ENCODE measurements at regions not wholly inside any gene's neighbourhood (a gene's known extent, or its start where the extent isn't known, plus 50 kb on each side); places are given as distances from the start of the nearest gene placed in this dataset.
"Not testable (repeated sequence)": the region's sequence is repeated elsewhere in the genome, so short reads cannot be mapped to it uniquely, and the experiment has no call there.

GRCh38 chr2:34153484-34153883 lies 554.4 kb upstream of the FAM98A start:
- Histone ChIP-seq H3K9me3 (replicated peaks) (peaks cover 12% of the 10 kb centered on the region), H3K27ac (replicated peaks) (no peak overlapping the region), H3K36me3 (no peaks in the 10 kb centered on the region), H3K4me3 (no peak overlapping the region), H3K4me1 (no peaks in the 10 kb centered on the region), H3K27me3 (ENCODE audit: low read depth) (no peaks in the 10 kb centered on the region)
- intact Hi-C loops (cut with micrococcal nuclease), result no loop called here
- no peak for TF ChIP-seq CTCF (IDR thresholded peaks at IDR 0.05; ENCODE audit: borderline replicate concordance)
- no peak for DNase-seq

GRCh38 chr2:34147780-34148179 lies 548.7 kb upstream of the FAM98A start:
- DNase-seq, result no peak
- Histone ChIP-seq H3K9me3 (replicated peaks) (peaks cover 15% of the 10 kb centered on the region), H3K27ac (replicated peaks) (no peak overlapping the region), H3K36me3 (no peaks in the 10 kb centered on the region), H3K27me3 (ENCODE audit: low read depth) (no peaks in the 10 kb centered on the region), H3K4me1 (no peaks in the 10 kb centered on the region), H3K4me3 (no peak overlapping the region)
- intact Hi-C loops (cut with micrococcal nuclease), result no loop called here
- TF ChIP-seq CTCF (IDR thresholded peaks at IDR 0.05; ENCODE audit: borderline replicate concordance), result no peak

GRCh38 chr2:34143149-34143548 lies 544.0 kb upstream of the FAM98A start:
- Histone ChIP-seq H3K4me3 (no peak overlapping the region), H3K4me1 (no peaks in the 10 kb centered on the region), H3K27me3 (ENCODE audit: low read depth) (no peaks in the 10 kb centered on the region), H3K36me3 (no peaks in the 10 kb centered on the region), H3K27ac (replicated peaks) (no peak overlapping the region), H3K9me3 (replicated peaks) (peaks cover 10% of the 10 kb centered on the region)
- intact Hi-C loops (cut with micrococcal nuclease), result no loop called here
- no peak for TF ChIP-seq CTCF (IDR thresholded peaks at IDR 0.05; ENCODE audit: borderline replicate concordance)
- no peak for DNase-seq

GRCh38 chr2:34142531-34143008 lies 543.5 kb upstream of the FAM98A start:
- H3K27ac ChIP-seq (replicated peaks); H3K4me3 ChIP-seq; H3K27me3 ChIP-seq (ENCODE audit: low read depth); intact Hi-C loops (cut with micrococcal nuclease); H3K36me3 ChIP-seq; H3K4me1 ChIP-seq; DNase-seq: not testable (repeated sequence)
- peaks cover 10% of the 10 kb centered on the region for H3K9me3 ChIP-seq (replicated peaks)

- intact Hi-C loops (cut with micrococcal nuclease); H3K4me3 ChIP-seq; H3K9me3 ChIP-seq (replicated peaks); H3K27me3 ChIP-seq (ENCODE audit: low read depth); DNase-seq; H3K36me3 ChIP-seq; H3K4me1 ChIP-seq; H3K27ac ChIP-seq (replicated peaks): not testable (repeated sequence)
Measured at GRCh38 chr2:34133065-34133464, 534.0 kb upstream of the FAM98A start.

- intact Hi-C loops (cut with micrococcal nuclease), result no loop called here
- Histone ChIP-seq H3K9me3 (replicated peaks) (peaks cover 3% of the 10 kb centered on the region), H3K27me3 (ENCODE audit: low read depth) (no peaks in the 10 kb centered on the region), H3K36me3 (no peaks in the 10 kb centered on the region), H3K4me1 (no peaks in the 10 kb centered on the region), H3K27ac (replicated peaks) (no peak overlapping the region), H3K4me3 (no peak overlapping the region)
- no peak for TF ChIP-seq CTCF (IDR thresholded peaks at IDR 0.05; ENCODE audit: borderline replicate concordance)
- DNase-seq, result no peak
Measured at GRCh38 chr2:34126279-34126678, 527.2 kb upstream of the FAM98A start.

Measured in left ventricle myocardium inferior (tissue), 1 donor.